C4-2B (cell line): ENCODE measurements at regions not wholly inside any gene's neighbourhood (a gene's known extent, or its start where the extent isn't known, plus 50 kb on each side); places are given as distances from the start of the nearest gene placed in this dataset.

Experiments used
- ZFX ChIP-seq: fragments of 450-650 bp; IDR thresholded peaks from 2 replicates; pipeline ENCODE4 v1.6.1; 2017
- TF ChIP-seq, protein P1 (sequence below): fragments of 450-650 bp; conservative IDR thresholded peaks from 2 replicates; pipeline ENCODE4 v1.5.1; 2017; ENCODE audit warnings: mild to moderate bottlenecking

GRCh38 chr14:80414080-80414479 lies 202.8 kb upstream of the DIO2 start:
- TF ChIP-seq, protein P1, sequence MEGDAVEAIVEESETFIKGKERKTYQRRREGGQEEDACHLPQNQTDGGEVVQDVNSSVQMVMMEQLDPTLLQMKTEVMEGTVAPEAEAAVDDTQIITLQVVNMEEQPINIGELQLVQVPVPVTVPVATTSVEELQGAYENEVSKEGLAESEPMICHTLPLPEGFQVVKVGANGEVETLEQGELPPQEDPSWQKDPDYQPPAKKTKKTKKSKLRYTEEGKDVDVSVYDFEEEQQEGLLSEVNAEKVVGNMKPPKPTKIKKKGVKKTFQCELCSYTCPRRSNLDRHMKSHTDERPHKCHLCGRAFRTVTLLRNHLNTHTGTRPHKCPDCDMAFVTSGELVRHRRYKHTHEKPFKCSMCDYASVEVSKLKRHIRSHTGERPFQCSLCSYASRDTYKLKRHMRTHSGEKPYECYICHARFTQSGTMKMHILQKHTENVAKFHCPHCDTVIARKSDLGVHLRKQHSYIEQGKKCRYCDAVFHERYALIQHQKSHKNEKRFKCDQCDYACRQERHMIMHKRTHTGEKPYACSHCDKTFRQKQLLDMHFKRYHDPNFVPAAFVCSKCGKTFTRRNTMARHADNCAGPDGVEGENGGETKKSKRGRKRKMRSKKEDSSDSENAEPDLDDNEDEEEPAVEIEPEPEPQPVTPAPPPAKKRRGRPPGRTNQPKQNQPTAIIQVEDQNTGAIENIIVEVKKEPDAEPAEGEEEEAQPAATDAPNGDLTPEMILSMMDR, result no peak
- no peak for TF ChIP-seq ZFX
